PC-3 (cell line): ENCODE measurements at regions not wholly inside any gene's neighbourhood (a gene's known extent, or its start where the extent isn't known, plus 50 kb on each side); places are given as distances from the start of the nearest gene placed in this dataset.
"Not testable (repeated sequence)": the region's sequence is repeated elsewhere in the genome, so short reads cannot be mapped to it uniquely, and the experiment has no call there.

ENCODE experiments used
- ATAC-seq: fragments of 200-7000 bp; cut with Tn5 transposase; 2 replicates; pipeline ENCODE4 v1.9.1; 2020; ENCODE audit warnings: mild to moderate bottlenecking, moderate library complexity
- BruUV-seq: library from RNA; stranded (reverse); fragments of 400-500 nt; replicated peaks from 2 replicates; lab custom pipeline; 2021; lab: Mats Ljungman, UMichigan
- CTCF ChIA-PET: fragments of 300-600 bp; sonication (Branson Sonifier 250); formaldehyde crosslinking; loops from one replicate; lab custom pipeline; 2022; ENCODE audit warnings: antibody characterized with exemption; lab: Charles Lee
- POLR2A ChIA-PET: fragments of 300-600 bp; sonication (Branson Sonifier 250); formaldehyde crosslinking; loops from one replicate; lab custom pipeline; 2022; ENCODE audit warnings: antibody characterized with exemption; ENCODE audit not compliant: unreplicated experiment; lab: Charles Lee
- DNase-seq: peaks from one replicate; pipeline ENCODE4 v3.0.0-alpha.2; 2015
- H2AFZ ChIP-seq: fragments of 300-600 bp; sonication (generic); 2 replicates; pipeline ENCODE4 v1.6.0; 2016; ENCODE audit warnings: antibody characterized with exemption, low read length
- H3F3A ChIP-seq: fragments of 300-600 bp; sonication (generic); one replicate; pipeline ENCODE4 v1.6.0; 2017; ENCODE audit warnings: antibody characterized with exemption, low read length, control low read depth, mild to moderate bottlenecking; ENCODE audit not compliant: unreplicated experiment
- H3K27ac ChIP-seq: fragments of 300-600 bp; sonication (generic); 2 replicates; pipeline ENCODE4 v1.5.1; 2016; ENCODE audit warnings: mild to moderate bottlenecking, low read length
- H3K27me3 ChIP-seq: fragments of 300-600 bp; sonication (generic); 2 replicates; pipeline ENCODE4 v1.6.1; 2016; ENCODE audit warnings: low read length, mixed read lengths
- H3K36me3 ChIP-seq: fragments of 300-600 bp; sonication (generic); 2 replicates; pipeline ENCODE4 v1.6.1; 2016; ENCODE audit warnings: low read depth, mixed run types, low read length, mixed read lengths
- H3K4me1 ChIP-seq: fragments of 300-600 bp; sonication (generic); 2 replicates; pipeline ENCODE4 v1.5.1; 2016; ENCODE audit warnings: low read length; ENCODE audit not compliant: insufficient read depth
- H3K4me2 ChIP-seq: fragments of 300-600 bp; sonication (generic); 2 replicates; pipeline ENCODE4 v1.6.0; 2016; ENCODE audit warnings: low read length
- H3K4me3 ChIP-seq: fragments of 300-600 bp; sonication (generic); 2 replicates; pipeline ENCODE4 v1.5.1; 2016; ENCODE audit warnings: mild to moderate bottlenecking, low read length, mixed read lengths
- H3K79me2 ChIP-seq: fragments of 300-600 bp; sonication (generic); 2 replicates; pipeline ENCODE4 v1.6.1; 2017; ENCODE audit warnings: low read length, mixed read lengths
- H3K9ac ChIP-seq: fragments of 300-600 bp; sonication (generic); 2 replicates; pipeline ENCODE4 v1.6.0; 2016; ENCODE audit warnings: mild to moderate bottlenecking, low read length
- H3K9me2 ChIP-seq: fragments of 300-600 bp; sonication (generic); replicated peaks from 2 replicates; pipeline ENCODE4 v1.6.1; 2016; ENCODE audit warnings: mixed run types, low read length, mixed read lengths
- H3K9me3 ChIP-seq: fragments of 300-600 bp; sonication (generic); 2 replicates; pipeline ENCODE4 v1.6.1; 2016; ENCODE audit warnings: low read length, mixed read lengths
- H4K20me1 ChIP-seq: fragments of 300-600 bp; sonication (generic); 2 replicates; pipeline ENCODE4 v1.6.1; 2016; ENCODE audit warnings: low read length, mixed read lengths
- CTCF ChIP-seq: fragments of 300-600 bp; sonication (generic); conservative IDR thresholded peaks from 2 replicates; pipeline ENCODE4 v1.5.1; 2017; ENCODE audit warnings: antibody characterized with exemption, low read depth, mild to moderate bottlenecking, low read length
- EZH2 ChIP-seq: fragments of 300-600 bp; sonication (generic); IDR thresholded peaks from one replicate; pipeline ENCODE4 v1.6.1; 2017; ENCODE audit warnings: antibody characterized with exemption, mild to moderate bottlenecking, low read length; ENCODE audit not compliant: unreplicated experiment
- EZH2phosphoT487 ChIP-seq: fragments of 300-600 bp; sonication (generic); IDR thresholded peaks from 2 replicates; pipeline ENCODE4 v1.6.1; 2018; ENCODE audit warnings: mild to moderate bottlenecking, antibody characterized with exemption, low read length, borderline replicate concordance
- intact Hi-C: fragments of 100-400 bp; cut with micrococcal nuclease; formaldehyde crosslinking; loops from 2 replicates; pipeline ENCODE4 v1.9.0; 2023

- H3K79me2 ChIP-seq: no peaks in the 10 kb centered on the region
- H3K27me3 ChIP-seq: no peaks in the 10 kb centered on the region
- no peaks in the 10 kb centered on the region for H3K36me3 ChIP-seq
- peaks cover 3% of the 10 kb centered on the region for H3F3A ChIP-seq
- peak overlapping the region; percentile 68 for H3K27ac ChIP-seq
- peak overlapping the region; percentile 55; the same call in 1 of the 2 replicates for H3K4me3 ChIP-seq
- H3K4me1 ChIP-seq: peaks cover 19% of the 10 kb centered on the region
- DNase-seq: no peak
- H3K4me2 ChIP-seq: peak overlapping the region; percentile 84
- TF ChIP-seq EZH2phosphoT487: no peak
- TF ChIP-seq EZH2: no peak
- no peak for TF ChIP-seq CTCF
- ChIA-PET POLR2A (no interaction called here), CTCF (no interaction called here)
- intact Hi-C loops: loop anchor here (5.0 kb wide), 1 partner anchor 155 kb away; no protein-coding TSS in a partner anchor
- no peak; the same call in 1 of the 2 replicates for ATAC-seq
- H4K20me1 ChIP-seq: no peaks in the 10 kb centered on the region
- no peak overlapping the region for H3K9ac ChIP-seq
- peak overlapping the region; percentile 41; the same call in 1 of the 2 replicates for H2AFZ ChIP-seq
- no peaks in the 10 kb centered on the region for H3K9me3 ChIP-seq
- no TSS peak for BruUV-seq
- no peaks in the 10 kb centered on the region for H3K9me2 ChIP-seq
Observed at GRCh38 chr10:22087402-22087738, 83.8 kb upstream of the DNAJC1 start.

DNA sequence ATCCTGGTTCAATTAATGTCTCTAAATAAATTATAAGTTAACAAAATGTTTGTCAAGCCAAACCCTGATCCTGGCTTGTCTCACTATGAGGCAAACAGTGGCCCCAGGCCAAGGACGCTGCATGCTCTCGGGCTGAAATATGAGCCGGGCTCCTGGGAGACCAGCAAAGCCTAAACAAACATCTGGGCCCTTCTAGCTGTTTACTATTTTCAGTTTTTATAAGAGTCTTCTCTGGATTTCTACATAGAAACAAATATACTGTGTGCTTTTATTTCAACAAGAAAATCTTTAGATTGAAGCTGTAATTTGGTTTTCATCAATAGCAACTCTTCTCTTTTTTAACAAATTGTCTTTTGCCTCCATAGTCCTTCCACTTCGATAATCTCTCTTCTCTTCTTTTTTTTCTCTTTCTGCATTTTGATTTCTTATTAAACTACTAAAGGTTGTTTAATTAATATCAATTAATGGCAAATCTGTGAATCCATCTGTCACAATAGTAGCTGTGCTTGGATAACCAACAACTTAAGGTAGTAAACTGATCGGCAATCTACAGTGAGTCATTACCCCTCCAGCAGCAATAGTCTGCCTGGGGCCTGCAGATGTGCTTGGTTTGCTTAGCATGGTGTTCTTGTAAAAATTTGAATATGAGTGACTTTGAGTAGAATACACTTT lies 83.3 kb upstream of the DNAJC1 start:
- H3K36me3 ChIP-seq: no peaks in the 10 kb centered on the region
- intact Hi-C loops: loop anchor here (5.0 kb wide), 1 partner anchor 155 kb away; no protein-coding TSS in a partner anchor
- no peaks in the 10 kb centered on the region for H3K9me2 ChIP-seq
- CTCF ChIA-PET: no interaction called here
- DNase-seq: peak; percentile 83
- H3K4me2 ChIP-seq: peak overlapping the region; percentile 84
- H4K20me1 ChIP-seq: no peaks in the 10 kb centered on the region
- TF ChIP-seq CTCF (no peak), EZH2phosphoT487 (no peak), EZH2 (no peak)
- BruUV-seq: no TSS peak
- H3K4me3 ChIP-seq: peak overlapping the region; percentile 55; the same call in 1 of the 2 replicates
- peaks cover 19% of the 10 kb centered on the region for H3K4me1 ChIP-seq
- peak overlapping the region; percentile 68 for H3K27ac ChIP-seq
- peak overlapping the region; percentile 41; the same call in 1 of the 2 replicates for H2AFZ ChIP-seq
- no peak overlapping the region; the same call in 1 of the 2 replicates for H3K9ac ChIP-seq
- H3K79me2 ChIP-seq: no peaks in the 10 kb centered on the region
- peak; percentile 98 for ATAC-seq
- no peaks in the 10 kb centered on the region for H3K9me3 ChIP-seq
- POLR2A ChIA-PET: no interaction called here
- H3K27me3 ChIP-seq: no peaks in the 10 kb centered on the region
- H3F3A ChIP-seq: peaks cover 3% of the 10 kb centered on the region

- H3K4me2 ChIP-seq, H3K79me2 ChIP-seq, H3K9ac ChIP-seq, H4K20me1 ChIP-seq, H3K27me3 ChIP-seq, H3K4me3 ChIP-seq, H3K36me3 ChIP-seq, H3K9me2 ChIP-seq, H3K27ac ChIP-seq, BruUV-seq, intact Hi-C loops, CTCF ChIA-PET, POLR2A ChIA-PET, H2AFZ ChIP-seq, H3K9me3 ChIP-seq, ATAC-seq, DNase-seq, H3F3A ChIP-seq, H3K4me1 ChIP-seq: not testable (repeated sequence)
Observed at GRCh38 chr10:22079921-22080320, 76.4 kb upstream of the DNAJC1 start.
